ENCODE measurements at regions not wholly inside any gene's neighbourhood (a gene's known extent, or its start where the extent isn't known, plus 50 kb on each side); places are given as distances from the start of the nearest gene placed in this dataset.
"Not testable (repeated sequence)": the region's sequence is repeated elsewhere in the genome, so short reads cannot be mapped to it uniquely, and the experiment has no call there.

DNA sequence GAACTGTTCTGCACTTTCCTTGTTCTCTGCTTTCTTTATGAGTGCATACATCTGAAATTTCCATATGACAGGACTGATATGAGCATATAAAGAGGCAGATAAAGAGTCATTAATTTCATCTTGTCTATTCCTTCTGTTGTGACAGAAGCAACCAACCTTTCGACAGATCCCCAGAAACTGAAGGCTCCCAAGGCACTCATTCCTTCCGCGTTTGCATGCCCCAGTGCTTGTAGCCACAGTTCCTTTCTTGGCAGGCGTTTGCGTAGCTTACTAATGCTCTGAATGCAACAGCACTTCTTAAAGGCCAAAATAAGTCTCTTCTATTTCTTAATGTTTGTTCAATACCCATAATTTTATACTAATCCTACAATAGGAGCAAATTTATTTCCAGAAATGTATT lies 94.0 kb upstream of the TBL1X start:
- Mint-ChIP-seq H3K4me3 (no peak overlapping the region), H3K27ac (no peak overlapping the region), H3K27me3 (no peaks in the 10 kb centered on the region), H3K9me3 (no peaks in the 10 kb centered on the region), H3K4me1 (ENCODE audit: unreplicated experiment) (no peaks in the 10 kb centered on the region), H3K36me3 (no peaks in the 10 kb centered on the region)
- TF ChIP-seq, protein P1, sequence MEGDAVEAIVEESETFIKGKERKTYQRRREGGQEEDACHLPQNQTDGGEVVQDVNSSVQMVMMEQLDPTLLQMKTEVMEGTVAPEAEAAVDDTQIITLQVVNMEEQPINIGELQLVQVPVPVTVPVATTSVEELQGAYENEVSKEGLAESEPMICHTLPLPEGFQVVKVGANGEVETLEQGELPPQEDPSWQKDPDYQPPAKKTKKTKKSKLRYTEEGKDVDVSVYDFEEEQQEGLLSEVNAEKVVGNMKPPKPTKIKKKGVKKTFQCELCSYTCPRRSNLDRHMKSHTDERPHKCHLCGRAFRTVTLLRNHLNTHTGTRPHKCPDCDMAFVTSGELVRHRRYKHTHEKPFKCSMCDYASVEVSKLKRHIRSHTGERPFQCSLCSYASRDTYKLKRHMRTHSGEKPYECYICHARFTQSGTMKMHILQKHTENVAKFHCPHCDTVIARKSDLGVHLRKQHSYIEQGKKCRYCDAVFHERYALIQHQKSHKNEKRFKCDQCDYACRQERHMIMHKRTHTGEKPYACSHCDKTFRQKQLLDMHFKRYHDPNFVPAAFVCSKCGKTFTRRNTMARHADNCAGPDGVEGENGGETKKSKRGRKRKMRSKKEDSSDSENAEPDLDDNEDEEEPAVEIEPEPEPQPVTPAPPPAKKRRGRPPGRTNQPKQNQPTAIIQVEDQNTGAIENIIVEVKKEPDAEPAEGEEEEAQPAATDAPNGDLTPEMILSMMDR (conservative IDR thresholded peaks at IDR 0.05): no peak
- no peak for DNase-seq (ENCODE audit: extremely low spot score, unreplicated experiment)

DNA sequence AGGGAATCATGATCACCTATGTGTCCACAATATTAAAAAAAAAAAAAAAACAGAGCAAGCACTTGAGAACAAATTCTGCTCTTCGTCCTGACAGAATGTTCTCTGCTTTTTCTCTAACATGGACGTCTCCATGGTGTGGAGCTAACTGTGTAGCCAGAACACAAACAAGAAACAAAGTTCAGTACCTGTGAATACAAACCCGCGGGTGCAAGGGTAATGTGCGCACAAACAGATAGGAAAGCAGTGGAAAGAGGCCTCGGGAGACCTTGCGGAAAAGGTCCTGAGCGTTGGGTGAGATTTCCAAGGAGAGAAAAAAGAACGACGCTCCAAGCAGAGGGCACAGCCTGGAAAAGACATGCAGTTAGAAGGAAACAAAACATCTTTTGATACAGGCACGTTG lies 92.0 kb upstream of the TBL1X start:
- TF ChIP-seq, protein P1 (conservative IDR thresholded peaks at IDR 0.05): no peak
- Mint-ChIP-seq H3K9me3 (no peaks in the 10 kb centered on the region), H3K27ac (no peak overlapping the region), H3K27me3 (no peaks in the 10 kb centered on the region), H3K4me1 (ENCODE audit: unreplicated experiment) (no peaks in the 10 kb centered on the region), H3K4me3 (no peak overlapping the region), H3K36me3 (no peaks in the 10 kb centered on the region)
- DNase-seq (ENCODE audit: extremely low spot score, unreplicated experiment): no peak

DNA sequence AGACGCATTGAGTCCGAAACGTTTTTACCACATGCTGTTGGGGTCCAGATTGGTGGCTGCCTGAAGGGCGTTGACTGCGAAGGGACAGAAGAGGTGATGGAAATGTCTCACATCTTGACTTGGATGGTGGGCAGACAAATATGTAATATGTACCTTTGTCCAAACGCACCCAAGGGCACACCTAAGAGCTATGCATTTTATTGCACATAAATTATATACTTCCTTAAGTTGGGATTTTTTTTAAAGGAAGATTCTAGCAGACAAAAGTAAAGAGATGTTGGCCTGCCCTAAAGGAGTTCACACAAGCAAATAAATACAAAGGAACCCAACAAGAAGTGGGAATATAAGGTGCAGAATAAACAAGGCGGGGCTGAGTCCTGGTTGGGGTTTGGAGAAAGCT lies 91.1 kb upstream of the TBL1X start:
- Mint-ChIP-seq H3K36me3 (no peaks in the 10 kb centered on the region), H3K9me3 (no peaks in the 10 kb centered on the region), H3K4me1 (ENCODE audit: unreplicated experiment) (no peaks in the 10 kb centered on the region), H3K27ac (no peak overlapping the region), H3K27me3 (no peaks in the 10 kb centered on the region), H3K4me3 (no peak overlapping the region)
- TF ChIP-seq, protein P1 (conservative IDR thresholded peaks at IDR 0.05): no peak
- no peak for DNase-seq (ENCODE audit: extremely low spot score, unreplicated experiment)

DNA sequence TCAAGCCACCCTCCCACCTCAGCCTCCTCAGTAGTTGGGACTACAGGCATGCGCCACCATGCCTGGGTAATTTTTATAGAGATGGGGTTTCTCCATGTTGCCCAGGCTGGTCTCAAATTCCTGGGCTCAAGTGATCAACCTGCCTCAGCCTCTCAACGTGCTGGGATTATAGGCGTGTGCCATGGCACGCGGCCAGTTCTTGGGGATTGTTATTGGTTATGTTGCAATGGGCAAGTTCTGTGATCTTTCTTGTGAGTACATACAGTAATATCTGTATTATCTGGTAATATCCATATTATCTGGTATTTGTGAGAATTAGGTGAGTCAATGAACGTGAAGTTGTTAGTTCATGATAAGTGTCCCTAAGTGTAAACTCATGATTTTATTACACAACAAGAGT lies 90.3 kb upstream of the TBL1X start:
- DNase-seq (ENCODE audit: extremely low spot score, unreplicated experiment): no peak
- H3K27ac Mint-ChIP-seq: no peak overlapping the region
- no peak overlapping the region for H3K4me3 Mint-ChIP-seq
- H3K36me3 Mint-ChIP-seq: no peaks in the 10 kb centered on the region
- TF ChIP-seq, protein P1 (conservative IDR thresholded peaks at IDR 0.05): no peak
- no peaks in the 10 kb centered on the region for H3K9me3 Mint-ChIP-seq
- H3K27me3 Mint-ChIP-seq: no peaks in the 10 kb centered on the region
- no peaks in the 10 kb centered on the region for H3K4me1 Mint-ChIP-seq (ENCODE audit: unreplicated experiment)

DNA sequence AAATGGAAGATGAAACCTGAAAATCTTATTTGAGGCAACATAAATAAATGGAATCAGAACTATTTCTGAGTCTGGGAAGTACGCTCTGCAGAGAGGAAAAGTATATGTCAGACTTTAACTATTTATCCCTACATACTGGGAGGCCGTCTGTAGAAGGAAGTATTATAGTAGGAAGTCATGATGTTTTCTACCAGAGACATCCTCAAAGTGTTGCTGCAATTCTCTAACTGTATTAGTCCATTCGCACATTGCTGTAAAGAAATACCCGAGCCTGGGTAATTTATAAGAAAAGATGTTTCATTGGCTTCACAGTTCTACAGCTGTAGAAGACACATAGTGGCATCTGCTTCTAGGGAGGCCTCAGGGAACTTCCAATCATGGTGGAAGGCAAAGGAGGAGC lies 88.7 kb upstream of the TBL1X start:
- H3K36me3 Mint-ChIP-seq: no peaks in the 10 kb centered on the region
- no peak overlapping the region for H3K4me3 Mint-ChIP-seq
- TF ChIP-seq, protein P1 (conservative IDR thresholded peaks at IDR 0.05): no peak
- H3K27me3 Mint-ChIP-seq: no peaks in the 10 kb centered on the region
- H3K9me3 Mint-ChIP-seq: no peaks in the 10 kb centered on the region
- DNase-seq (ENCODE audit: extremely low spot score, unreplicated experiment): no peak
- H3K27ac Mint-ChIP-seq: no peak overlapping the region
- H3K4me1 Mint-ChIP-seq (ENCODE audit: unreplicated experiment): no peaks in the 10 kb centered on the region

DNA sequence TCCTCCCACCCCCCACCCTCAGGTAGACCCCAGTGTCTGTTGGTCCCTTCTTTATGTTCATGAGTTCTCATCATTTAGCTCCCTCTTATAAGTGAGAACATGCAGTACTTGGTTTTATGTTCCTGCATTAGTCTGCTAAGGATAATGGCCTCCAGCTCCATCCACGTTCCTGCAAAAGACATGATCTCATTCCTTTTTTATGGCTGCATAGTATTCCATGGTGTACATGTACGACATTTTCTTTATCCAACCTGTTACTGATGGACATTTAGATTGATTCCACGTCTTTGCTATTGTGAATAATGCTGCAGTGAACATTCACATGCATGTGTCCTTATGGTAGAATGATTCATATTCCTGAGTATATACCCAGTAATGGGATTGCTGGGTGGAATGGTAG lies 87.6 kb upstream of the TBL1X start:
- not testable (repeated sequence) for H3K27me3 Mint-ChIP-seq; H3K4me1 Mint-ChIP-seq (ENCODE audit: unreplicated experiment)

More for the DNA sequence above, 87.6 kb upstream of the TBL1X start:
- DNase-seq (ENCODE audit: extremely low spot score, unreplicated experiment); H3K27ac Mint-ChIP-seq; H3K36me3 Mint-ChIP-seq; H3K9me3 Mint-ChIP-seq; H3K4me3 Mint-ChIP-seq: not testable (repeated sequence)
